Caco-2 (cell line): ENCODE measurements at regions not wholly inside any gene's neighbourhood (a gene's known extent, or its start where the extent isn't known, plus 50 kb on each side); places are given as distances from the start of the nearest gene placed in this dataset.
"Not testable (repeated sequence)": the region's sequence is repeated elsewhere in the genome, so short reads cannot be mapped to it uniquely, and the experiment has no call there.

Experiments
- BruUV-seq: library from RNA; stranded (reverse); fragments of 400-500 nt; replicated peaks from 2 replicates; lab custom pipeline; 2021; lab: Mats Ljungman, UMichigan
- CTCF ChIA-PET: fragments of 300-600 bp; sonication (Branson Sonifier 250); formaldehyde crosslinking; loops from one replicate; lab custom pipeline; 2022; ENCODE audit warnings: antibody characterized with exemption; lab: Charles Lee
- POLR2A ChIA-PET: fragments of 300-600 bp; sonication (Branson Sonifier 250); formaldehyde crosslinking; loops from one replicate; lab custom pipeline; 2022; ENCODE audit warnings: antibody characterized with exemption; lab: Charles Lee
- DNase-seq, 2 experiments: peaks; one replicate each; pipeline versions ENCODE4 v3.0.0 to v3.0.0-alpha.2; 2020 to 2022
- H3K27me3 ChIP-seq: replicated peaks from 2 replicates; pipeline ENCODE4 v1.6.0; 2011; ENCODE audit warnings: low read length; ENCODE audit not compliant: control insufficient read depth, insufficient read depth
- H3K36me3 ChIP-seq: 2 replicates; pipeline ENCODE4 v1.5.1; 2011; ENCODE audit warnings: low read length; ENCODE audit not compliant: control insufficient read depth, insufficient read depth
- H3K4me1 ChIP-seq: fragments of 250-450 bp; sonication (Bioruptor Pico); 2 replicates; pipeline ENCODE4 v1.5.1; 2020; ENCODE audit warnings: mild to moderate bottlenecking
- H3K4me3 ChIP-seq: 2 replicates; pipeline ENCODE4 v1.5.1; 2011; ENCODE audit warnings: low read depth, mild to moderate bottlenecking, control low read depth, low read length
- H3K9me3 ChIP-seq: fragments of 250-450 bp; sonication (Bioruptor Pico); 2 replicates; pipeline ENCODE4 v1.5.1; 2020; ENCODE audit warnings: mild to moderate bottlenecking, moderate library complexity
- H3K27ac Mint-ChIP-seq: one replicate; pipeline ENCODE4 v1.8.0; 2022; ENCODE audit warnings: mixed read lengths; ENCODE audit not compliant: unreplicated experiment
- H3K27me3 Mint-ChIP-seq: one replicate; pipeline ENCODE4 v1.8.0; 2022; ENCODE audit warnings: mixed read lengths; ENCODE audit not compliant: insufficient read depth, unreplicated experiment
- H3K36me3 Mint-ChIP-seq: one replicate; pipeline ENCODE4 v1.8.0; 2022; ENCODE audit warnings: mild to moderate bottlenecking, mixed read lengths; ENCODE audit not compliant: insufficient read depth, unreplicated experiment
- H3K4me1 Mint-ChIP-seq: one replicate; pipeline ENCODE4 v1.8.0; 2022; ENCODE audit warnings: low read depth, mixed read lengths; ENCODE audit not compliant: unreplicated experiment
- H3K4me3 Mint-ChIP-seq: one replicate; pipeline ENCODE4 v1.8.0; 2022; ENCODE audit warnings: mild to moderate bottlenecking, moderate library complexity, mixed read lengths; ENCODE audit not compliant: unreplicated experiment
- H3K9me3 Mint-ChIP-seq: one replicate; pipeline ENCODE4 v1.8.0; 2022; ENCODE audit warnings: mixed read lengths; ENCODE audit not compliant: unreplicated experiment
- CTCF ChIP-seq, 2 experiments: fragments of 200-600 bp in 1 of 2; IDR thresholded peaks; 1 replicate in 1 of 2; 2 replicates in 1 of 2; pipeline versions ENCODE4 v1.5.1 to v1.8.0; 2011 to 2022; ENCODE audit warnings: antibody characterized with exemption in 1 of 2, control low read depth in 1 of 2, inconsistent platforms in 1 of 2, low read depth in 1 of 2, low read length in 1 of 2, mild to moderate bottlenecking in 1 of 2, moderate library complexity in 1 of 2; ENCODE audit not compliant: insufficient read depth in 1 of 2, severe bottlenecking in 1 of 2, unreplicated experiment in 1 of 2
- intact Hi-C: fragments of 100-400 bp; cut with micrococcal nuclease; formaldehyde crosslinking; loops from one replicate; pipeline ENCODE4 v1.10.0; 2022; ENCODE audit not compliant: unreplicated experiment

DNA sequence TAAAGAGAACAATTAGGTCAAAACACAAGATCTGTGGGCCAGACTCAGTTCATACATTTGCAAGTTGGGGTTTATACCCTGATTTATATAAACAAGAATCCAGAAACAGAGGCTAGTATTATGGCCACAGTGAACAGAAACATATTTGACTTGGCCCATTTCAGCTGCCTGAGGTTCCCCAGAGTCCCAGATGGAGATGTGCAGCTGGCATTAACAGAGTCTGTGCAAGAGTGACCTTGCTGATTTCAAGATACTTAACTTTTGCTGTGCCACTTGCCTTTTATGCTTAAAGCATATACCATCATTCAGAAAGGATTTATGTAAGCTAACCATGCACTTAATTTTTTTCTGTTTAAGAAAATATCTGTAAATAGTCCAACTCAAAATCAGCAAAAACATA is 636.3 kb downstream of the TRIB2 start:
- Histone ChIP-seq H3K4me3 (no peak overlapping the region), H3K36me3 (no peaks in the 10 kb centered on the region), H3K27me3 (no peaks in the 10 kb centered on the region), H3K9me3 (no peaks in the 10 kb centered on the region), H3K4me1 (no peaks in the 10 kb centered on the region)
- H3K27me3 Mint-ChIP-seq = no peaks in the 10 kb centered on the region
- ChIA-PET CTCF (no interaction called here), POLR2A (no interaction called here)
- H3K4me1 Mint-ChIP-seq = no peaks in the 10 kb centered on the region
- intact Hi-C loops = no loop called here
- TF ChIP-seq CTCF (IDR thresholded peaks at IDR 0.05; ENCODE audit: insufficient read depth in 1 of 2, low read depth in 1 of 2, low read length in 1 of 2, severe bottlenecking in 1 of 2, unreplicated experiment in 1 of 2) = no peak
- no peak overlapping the region for H3K27ac Mint-ChIP-seq
- H3K4me3 Mint-ChIP-seq = no peak overlapping the region
- peaks cover 4% of the 10 kb centered on the region for H3K9me3 Mint-ChIP-seq
- no TSS peak for BruUV-seq
- no peak for DNase-seq
- no peaks in the 10 kb centered on the region for H3K36me3 Mint-ChIP-seq

DNA sequence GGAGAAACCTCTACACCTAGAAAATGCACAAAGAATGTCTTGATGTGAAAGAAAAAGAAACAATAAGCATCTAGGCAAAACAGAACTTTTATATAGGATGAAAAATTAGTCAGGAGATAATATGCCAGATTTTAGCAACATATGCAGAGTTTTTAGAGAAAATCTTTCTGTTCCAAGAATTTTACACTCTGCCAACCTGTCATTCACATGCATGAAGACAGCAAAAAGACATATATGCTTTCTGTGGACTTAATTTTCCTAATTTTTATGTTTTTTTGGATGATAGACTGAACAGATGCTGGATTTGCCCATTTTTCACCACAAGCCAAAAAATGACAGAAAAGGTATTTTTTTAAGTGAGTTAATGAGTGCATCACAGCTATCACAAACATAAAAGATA is 637.3 kb downstream of the TRIB2 start:
- no peaks in the 10 kb centered on the region for H3K36me3 ChIP-seq
- H3K27me3 ChIP-seq = no peaks in the 10 kb centered on the region
- H3K4me1 ChIP-seq = no peaks in the 10 kb centered on the region
- Mint-ChIP-seq H3K27ac (no peak overlapping the region), H3K4me1 (no peaks in the 10 kb centered on the region), H3K36me3 (no peaks in the 10 kb centered on the region), H3K9me3 (peaks cover 7% of the 10 kb centered on the region), H3K4me3 (no peak overlapping the region), H3K27me3 (no peaks in the 10 kb centered on the region)
- intact Hi-C loops = no loop called here
- no TSS peak for BruUV-seq
- H3K4me3 ChIP-seq = no peak overlapping the region
- H3K9me3 ChIP-seq = no peaks in the 10 kb centered on the region
- ChIA-PET CTCF (no interaction called here), POLR2A (no interaction called here)
- DNase-seq = no peak
- no peak for TF ChIP-seq CTCF (IDR thresholded peaks at IDR 0.05; ENCODE audit: insufficient read depth in 1 of 2, low read depth in 1 of 2, low read length in 1 of 2, severe bottlenecking in 1 of 2, unreplicated experiment in 1 of 2)

DNA sequence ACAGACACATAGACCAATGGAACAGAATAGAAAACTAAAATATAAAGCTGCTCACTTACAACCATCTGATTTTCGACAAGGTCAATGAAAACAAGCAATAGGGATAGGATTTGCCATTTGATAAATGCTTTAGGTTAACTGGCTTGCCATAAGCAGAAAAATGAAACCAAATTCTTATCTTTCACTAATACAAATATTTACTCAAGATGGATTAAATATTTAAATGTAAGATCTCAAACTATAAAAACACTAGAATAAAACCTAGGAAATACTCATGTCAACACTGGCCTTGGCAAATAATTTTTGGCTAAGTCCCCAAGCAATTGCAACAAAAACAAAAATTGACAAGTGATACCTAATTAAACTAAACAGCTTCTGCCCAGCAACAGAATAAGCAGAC is 665.2 kb downstream of the TRIB2 start:
- intact Hi-C loops, CTCF ChIA-PET, H3K4me1 ChIP-seq, H3K9me3 Mint-ChIP-seq, H3K27ac Mint-ChIP-seq, H3K4me3 Mint-ChIP-seq, H3K36me3 Mint-ChIP-seq, H3K36me3 ChIP-seq, DNase-seq, H3K27me3 Mint-ChIP-seq, H3K27me3 ChIP-seq, H3K9me3 ChIP-seq, POLR2A ChIA-PET, H3K4me3 ChIP-seq, H3K4me1 Mint-ChIP-seq, BruUV-seq: not testable (repeated sequence)

GRCh38 chr2:13389172-13389571 is 672.4 kb downstream of the TRIB2 start:
- CTCF ChIA-PET, BruUV-seq, H3K4me1 Mint-ChIP-seq, DNase-seq, H3K36me3 ChIP-seq, H3K27me3 Mint-ChIP-seq, intact Hi-C loops, H3K36me3 Mint-ChIP-seq, POLR2A ChIA-PET, H3K27ac Mint-ChIP-seq, H3K4me1 ChIP-seq, H3K9me3 ChIP-seq, H3K27me3 ChIP-seq, H3K4me3 ChIP-seq, H3K4me3 Mint-ChIP-seq, H3K9me3 Mint-ChIP-seq: not testable (repeated sequence)
